Endothelial cell of umbilical vein (primary cell): ENCODE measurements at regions not wholly inside any gene's neighbourhood (a gene's known extent, or its start where the extent isn't known, plus 50 kb on each side); places are given as distances from the start of the nearest gene placed in this dataset.

Experiments used
- EZH2 ChIP-seq: IDR thresholded peaks from 2 replicates; pipeline ENCODE4 v1.6.1; 2012; ENCODE audit warnings: borderline replicate concordance, low read depth, mild to moderate bottlenecking, moderate library complexity, low read length, inconsistent platforms; ENCODE audit not compliant: severe bottlenecking
- GATA2 ChIP-seq: IDR thresholded peaks from 2 replicates; pipeline ENCODE4 v1.7.0; 2011; ENCODE audit warnings: low read depth, mild to moderate bottlenecking, moderate library complexity, mixed read lengths, low read length; ENCODE audit not compliant: insufficient read length, insufficient read depth
- POLR2A ChIP-seq: IDR thresholded peaks from 2 replicates; pipeline ENCODE4 v1.6.1; 2012; ENCODE audit warnings: low read depth, mild to moderate bottlenecking, control low read depth, low read length
- POLR2AphosphoS5 ChIP-seq: IDR thresholded peaks from 2 replicates; pipeline ENCODE4 v1.6.1; 2012; ENCODE audit warnings: low read depth, mild to moderate bottlenecking, control low read depth, low read length, moderate library complexity; ENCODE audit not compliant: insufficient read depth
- TF ChIP-seq, protein P1 (sequence below), 2 donors: IDR thresholded peaks; 1 replicate in 1 of 2; 2 replicates in 1 of 2; pipeline ENCODE4 v1.5.1; 2011; ENCODE audit warnings: low read length in 2 of 2, mild to moderate bottlenecking in 2 of 2, moderate library complexity in 2 of 2, control low read depth in 1 of 2, inconsistent platforms in 1 of 2, low read depth in 1 of 2; ENCODE audit not compliant: insufficient read depth in 1 of 2; ENCODE audit errors: extremely low read depth in 1 of 2

DNA sequence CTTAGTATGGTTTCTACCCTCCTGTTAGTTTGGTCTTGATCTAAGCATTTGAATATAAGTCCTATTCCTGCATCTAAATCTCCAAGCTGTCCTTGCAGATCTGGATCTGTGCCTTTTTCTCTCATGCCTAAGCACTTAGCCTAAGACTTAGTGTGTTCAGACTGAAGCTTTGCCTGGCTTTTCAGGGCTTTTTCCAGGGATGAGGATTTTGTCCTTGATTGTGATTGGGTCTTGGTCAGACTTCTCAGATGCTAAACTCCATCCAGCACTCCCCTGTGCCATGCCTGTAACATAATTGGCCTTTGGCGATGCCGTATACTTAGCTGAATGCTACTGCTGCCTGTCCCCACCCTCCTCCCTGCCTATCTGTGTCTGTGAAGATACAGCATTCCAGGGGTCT, 98.1 kb upstream of the NRIP1 start:
- no peak for TF ChIP-seq POLR2AphosphoS5
- TF ChIP-seq EZH2, result no peak
- TF ChIP-seq POLR2A, result no peak
- TF ChIP-seq, protein P1, sequence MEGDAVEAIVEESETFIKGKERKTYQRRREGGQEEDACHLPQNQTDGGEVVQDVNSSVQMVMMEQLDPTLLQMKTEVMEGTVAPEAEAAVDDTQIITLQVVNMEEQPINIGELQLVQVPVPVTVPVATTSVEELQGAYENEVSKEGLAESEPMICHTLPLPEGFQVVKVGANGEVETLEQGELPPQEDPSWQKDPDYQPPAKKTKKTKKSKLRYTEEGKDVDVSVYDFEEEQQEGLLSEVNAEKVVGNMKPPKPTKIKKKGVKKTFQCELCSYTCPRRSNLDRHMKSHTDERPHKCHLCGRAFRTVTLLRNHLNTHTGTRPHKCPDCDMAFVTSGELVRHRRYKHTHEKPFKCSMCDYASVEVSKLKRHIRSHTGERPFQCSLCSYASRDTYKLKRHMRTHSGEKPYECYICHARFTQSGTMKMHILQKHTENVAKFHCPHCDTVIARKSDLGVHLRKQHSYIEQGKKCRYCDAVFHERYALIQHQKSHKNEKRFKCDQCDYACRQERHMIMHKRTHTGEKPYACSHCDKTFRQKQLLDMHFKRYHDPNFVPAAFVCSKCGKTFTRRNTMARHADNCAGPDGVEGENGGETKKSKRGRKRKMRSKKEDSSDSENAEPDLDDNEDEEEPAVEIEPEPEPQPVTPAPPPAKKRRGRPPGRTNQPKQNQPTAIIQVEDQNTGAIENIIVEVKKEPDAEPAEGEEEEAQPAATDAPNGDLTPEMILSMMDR (IDR thresholded peaks at IDR 0.05; ENCODE audit: extremely low read depth in 1 of 2, insufficient read depth in 1 of 2, low read depth in 1 of 2, low read length in 2 of 2), result no peak
- no peak for TF ChIP-seq GATA2
